Renal pelvis (tissue), 1 donor: ENCODE measurements at regions not wholly inside any gene's neighbourhood (a gene's known extent, or its start where the extent isn't known, plus 50 kb on each side); places are given as distances from the start of the nearest gene placed in this dataset.
A peak's percentile ranks its signal among the peaks of the same experiment; 100 is the strongest.

Experiments
- DNase-seq: peaks from one replicate; pipeline ENCODE4 v3.0.0-alpha.2; 2013

GRCh38 chr20:54272901-54273488 is 65.1 kb downstream of the PFDN4 start:
- no peak for DNase-seq

- no peak for DNase-seq
Observed at GRCh38 chr20:54275359-54276111, 67.6 kb downstream of the PFDN4 start.

GRCh38 chr20:54276577-54277169 is 68.8 kb downstream of the PFDN4 start:
- no peak for DNase-seq

- no peak for DNase-seq
Observed at GRCh38 chr20:54278262-54278661, 70.4 kb downstream of the PFDN4 start.

GRCh38 chr20:54282625-54283024 is 74.7 kb downstream of the PFDN4 start:
- no peak for DNase-seq

GRCh38 chr20:54283253-54283652 is 75.4 kb downstream of the PFDN4 start:
- DNase-seq: no peak

GRCh38 chr20:54284928-54285704 is 77.2 kb downstream of the PFDN4 start:
- no peak for DNase-seq

GRCh38 chr20:54290636-54291035 is 82.7 kb downstream of the PFDN4 start:
- DNase-seq: no peak

GRCh38 chr20:54291339-54292010 is 83.6 kb downstream of the PFDN4 start:
- no peak for DNase-seq

- no peak for DNase-seq
Observed at GRCh38 chr20:54292185-54292584, 84.3 kb downstream of the PFDN4 start.

GRCh38 chr20:54293526-54293925 is 85.6 kb downstream of the PFDN4 start:
- peak; percentile 28 for DNase-seq

- DNase-seq: no peak
Observed at GRCh38 chr20:54294094-54294493, 86.2 kb downstream of the PFDN4 start.

- no peak for DNase-seq
Observed at GRCh38 chr20:54295686-54296085, 87.8 kb downstream of the PFDN4 start.

- DNase-seq: peak; percentile 57
Observed at GRCh38 chr20:54305421-54305820, 97.5 kb downstream of the PFDN4 start.

GRCh38 chr20:54306985-54307710 is 99.3 kb downstream of the PFDN4 start:
- DNase-seq: no peak

GRCh38 chr20:54308804-54309203 is 100.9 kb downstream of the PFDN4 start:
- no peak for DNase-seq

- DNase-seq: no peak
Observed at GRCh38 chr20:54318892-54319291, 111.0 kb downstream of the PFDN4 start.

- DNase-seq: no peak
Observed at GRCh38 chr20:54320148-54320607, 112.3 kb downstream of the PFDN4 start.

- DNase-seq: no peak
Observed at GRCh38 chr20:54321352-54322087, 113.6 kb downstream of the PFDN4 start.

- DNase-seq: no peak
Observed at GRCh38 chr20:54323227-54323734, 115.4 kb downstream of the PFDN4 start.
